DND-41 (cell line): ENCODE measurements at regions not wholly inside any gene's neighbourhood (a gene's known extent, or its start where the extent isn't known, plus 50 kb on each side); places are given as distances from the start of the nearest gene placed in this dataset.

Experiments used
- ATAC-seq: fragments of 200-7000 bp; cut with Tn5 transposase; 3 replicates; pipeline ENCODE4 v1.9.1; 2021; ENCODE audit warnings: low read depth; ENCODE audit not compliant: insufficient read depth
- DNase-seq: peaks from one replicate; pipeline ENCODE4 v3.0.0-alpha.2; 2020
- H2AFZ ChIP-seq: 2 replicates; pipeline ENCODE4 v1.6.0; 2012; ENCODE audit warnings: low read depth, low read length
- H3K27ac ChIP-seq: 2 replicates; pipeline ENCODE4 v1.5.1; 2012; ENCODE audit warnings: low read length, inconsistent platforms
- H3K27me3 ChIP-seq: fragments of 200-600 bp; sonication (generic); 2 replicates; pipeline ENCODE4 v1.6.0; 2012; ENCODE audit warnings: low read length, mild to moderate bottlenecking, inconsistent platforms; ENCODE audit not compliant: insufficient read depth, poor library complexity
- H3K36me3 ChIP-seq: 2 replicates; pipeline ENCODE4 v1.5.1; 2012; ENCODE audit warnings: low read length, inconsistent platforms; ENCODE audit not compliant: insufficient read depth
- H3K4me1 ChIP-seq: 2 replicates; pipeline ENCODE4 v1.5.1; 2012; ENCODE audit warnings: mild to moderate bottlenecking, low read length; ENCODE audit not compliant: insufficient read depth
- H3K4me2 ChIP-seq: 2 replicates; pipeline ENCODE4 v1.6.0; 2012; ENCODE audit warnings: mild to moderate bottlenecking, moderate library complexity, low read length, inconsistent platforms; ENCODE audit not compliant: insufficient read depth
- H3K4me3 ChIP-seq, 2 experiments: fragments of 200-600 bp in 1 of 2; shearing (Covaris generic) in 1 of 2; 2 replicates each; pipeline ENCODE4 v1.5.1; 2012 to 2016; ENCODE audit warnings: inconsistent platforms in 2 of 2, low read length in 2 of 2, mild to moderate bottlenecking in 2 of 2, low read depth in 1 of 2, moderate library complexity in 1 of 2
- H3K79me2 ChIP-seq: 2 replicates; pipeline ENCODE4 v1.6.0; 2012; ENCODE audit warnings: low read length, inconsistent platforms; ENCODE audit not compliant: insufficient read depth
- H3K9ac ChIP-seq: 2 replicates; pipeline ENCODE4 v1.6.0; 2012; ENCODE audit warnings: low read depth, mild to moderate bottlenecking, inconsistent platforms, low read length, moderate library complexity
- H3K9me3 ChIP-seq: 2 replicates; pipeline ENCODE4 v1.5.1; 2012; ENCODE audit warnings: low read length, moderate library complexity, mild to moderate bottlenecking, inconsistent platforms; ENCODE audit not compliant: insufficient read depth, severe bottlenecking
- H4K20me1 ChIP-seq: 2 replicates; pipeline ENCODE4 v1.6.0; 2012; ENCODE audit warnings: low read length; ENCODE audit not compliant: insufficient read depth
- EZH2 ChIP-seq: IDR thresholded peaks from 3 replicates; pipeline ENCODE4 v1.6.1; 2012; ENCODE audit warnings: borderline replicate concordance, low read depth, mild to moderate bottlenecking, moderate library complexity, low read length, inconsistent platforms; ENCODE audit not compliant: severe bottlenecking
- TF ChIP-seq, protein P1 (sequence below): IDR thresholded peaks from 2 replicates; pipeline ENCODE4 v1.5.1; 2012; ENCODE audit warnings: borderline replicate concordance, low read length, moderate library complexity, mild to moderate bottlenecking; ENCODE audit not compliant: poor library complexity, severe bottlenecking; ENCODE audit errors: extremely low read depth

DNA sequence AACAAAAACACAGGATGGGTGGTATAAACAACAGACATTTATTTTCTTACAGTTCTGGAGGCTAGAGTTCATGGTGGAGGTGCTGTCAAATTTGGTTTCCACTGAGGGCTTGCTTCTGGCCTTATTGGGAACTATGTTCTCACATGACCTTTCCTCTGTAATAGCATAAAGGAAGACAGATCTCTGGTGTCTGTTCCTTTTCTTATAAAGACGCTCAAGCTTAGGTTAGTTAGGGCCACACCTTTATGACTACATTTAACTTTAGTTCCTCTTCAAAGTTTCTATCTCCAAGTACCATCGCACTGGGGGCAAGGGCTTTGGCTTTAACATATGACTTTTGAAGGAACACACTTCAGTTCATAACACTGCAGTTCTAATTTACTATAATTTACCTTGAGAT, 543.8 kb upstream of the CPEB2 start:
- H3K79me2 ChIP-seq = no peaks in the 10 kb centered on the region
- no peak overlapping the region for H2AFZ ChIP-seq
- H3K9ac ChIP-seq = no peak overlapping the region
- no peaks in the 10 kb centered on the region for H4K20me1 ChIP-seq
- H3K36me3 ChIP-seq = no peaks in the 10 kb centered on the region
- no peak overlapping the region for H3K27ac ChIP-seq
- no peaks in the 10 kb centered on the region for H3K9me3 ChIP-seq
- ATAC-seq (no peak), DNase-seq (no peak)
- no peaks in the 10 kb centered on the region for H3K27me3 ChIP-seq
- H3K4me1 ChIP-seq = no peaks in the 10 kb centered on the region
- TF ChIP-seq, protein P1, sequence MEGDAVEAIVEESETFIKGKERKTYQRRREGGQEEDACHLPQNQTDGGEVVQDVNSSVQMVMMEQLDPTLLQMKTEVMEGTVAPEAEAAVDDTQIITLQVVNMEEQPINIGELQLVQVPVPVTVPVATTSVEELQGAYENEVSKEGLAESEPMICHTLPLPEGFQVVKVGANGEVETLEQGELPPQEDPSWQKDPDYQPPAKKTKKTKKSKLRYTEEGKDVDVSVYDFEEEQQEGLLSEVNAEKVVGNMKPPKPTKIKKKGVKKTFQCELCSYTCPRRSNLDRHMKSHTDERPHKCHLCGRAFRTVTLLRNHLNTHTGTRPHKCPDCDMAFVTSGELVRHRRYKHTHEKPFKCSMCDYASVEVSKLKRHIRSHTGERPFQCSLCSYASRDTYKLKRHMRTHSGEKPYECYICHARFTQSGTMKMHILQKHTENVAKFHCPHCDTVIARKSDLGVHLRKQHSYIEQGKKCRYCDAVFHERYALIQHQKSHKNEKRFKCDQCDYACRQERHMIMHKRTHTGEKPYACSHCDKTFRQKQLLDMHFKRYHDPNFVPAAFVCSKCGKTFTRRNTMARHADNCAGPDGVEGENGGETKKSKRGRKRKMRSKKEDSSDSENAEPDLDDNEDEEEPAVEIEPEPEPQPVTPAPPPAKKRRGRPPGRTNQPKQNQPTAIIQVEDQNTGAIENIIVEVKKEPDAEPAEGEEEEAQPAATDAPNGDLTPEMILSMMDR = no peak
- TF ChIP-seq EZH2 = no peak
- H3K4me3 ChIP-seq = no peak overlapping the region
- H3K4me2 ChIP-seq = no peak overlapping the region

DNA sequence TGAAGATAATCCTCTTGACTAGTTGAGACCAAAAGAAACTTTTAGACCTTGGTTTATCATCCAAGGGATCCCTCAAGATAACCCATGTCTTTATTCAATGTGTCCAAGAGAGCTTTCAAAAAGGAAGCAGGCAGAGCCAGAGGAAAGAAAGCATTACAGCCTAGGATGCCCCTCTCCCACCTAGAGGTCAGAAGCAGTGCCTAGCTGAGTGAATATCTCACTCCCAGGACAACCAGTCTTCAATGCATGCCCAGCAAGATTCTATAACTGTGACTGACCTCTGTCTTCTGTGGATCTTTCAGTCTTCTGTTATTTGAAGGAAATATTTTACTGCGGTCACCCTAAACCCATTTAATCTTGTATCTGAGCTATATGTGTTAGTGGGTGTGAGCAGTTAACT, 537.2 kb upstream of the CPEB2 start:
- Histone ChIP-seq H3K36me3 (no peaks in the 10 kb centered on the region), H3K9me3 (no peaks in the 10 kb centered on the region), H3K9ac (no peak overlapping the region), H3K4me3 (no peak overlapping the region), H2AFZ (no peak overlapping the region), H4K20me1 (no peaks in the 10 kb centered on the region), H3K4me1 (no peaks in the 10 kb centered on the region), H3K4me2 (no peak overlapping the region), H3K27me3 (no peaks in the 10 kb centered on the region), H3K79me2 (no peaks in the 10 kb centered on the region), H3K27ac (no peak overlapping the region)
- no peak for DNase-seq
- no peak for TF ChIP-seq EZH2
- TF ChIP-seq, protein P1 = no peak
- no peak for ATAC-seq

DNA sequence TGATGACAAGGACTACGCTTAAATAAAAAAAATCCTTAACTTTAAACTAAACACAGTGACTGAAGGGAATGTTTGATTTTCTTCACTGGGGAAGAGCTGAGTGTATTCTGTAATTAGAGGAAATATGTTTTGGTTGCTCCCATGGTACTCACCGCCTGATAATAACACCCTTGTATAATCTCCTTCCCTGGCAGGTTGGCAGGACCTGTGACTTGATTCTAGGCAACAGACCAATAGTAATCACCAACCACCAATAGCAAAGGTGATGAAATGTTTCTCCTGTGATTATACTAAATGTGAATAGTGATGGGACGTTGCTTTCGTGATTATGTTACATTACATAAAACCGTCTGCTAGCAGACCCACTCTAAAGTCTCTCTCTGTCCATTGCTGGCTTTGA, 536.8 kb upstream of the CPEB2 start:
- H3K27ac ChIP-seq = no peak overlapping the region
- H3K9ac ChIP-seq = no peak overlapping the region
- no peak overlapping the region for H3K4me3 ChIP-seq
- no peaks in the 10 kb centered on the region for H3K9me3 ChIP-seq
- H3K4me2 ChIP-seq = no peak overlapping the region
- DNase-seq (no peak), ATAC-seq (no peak)
- H2AFZ ChIP-seq = no peak overlapping the region
- no peaks in the 10 kb centered on the region for H3K36me3 ChIP-seq
- no peak for TF ChIP-seq EZH2
- TF ChIP-seq, protein P1 = no peak
- H3K4me1 ChIP-seq = no peaks in the 10 kb centered on the region
- no peaks in the 10 kb centered on the region for H3K79me2 ChIP-seq
- no peaks in the 10 kb centered on the region for H3K27me3 ChIP-seq
- no peaks in the 10 kb centered on the region for H4K20me1 ChIP-seq

DNA sequence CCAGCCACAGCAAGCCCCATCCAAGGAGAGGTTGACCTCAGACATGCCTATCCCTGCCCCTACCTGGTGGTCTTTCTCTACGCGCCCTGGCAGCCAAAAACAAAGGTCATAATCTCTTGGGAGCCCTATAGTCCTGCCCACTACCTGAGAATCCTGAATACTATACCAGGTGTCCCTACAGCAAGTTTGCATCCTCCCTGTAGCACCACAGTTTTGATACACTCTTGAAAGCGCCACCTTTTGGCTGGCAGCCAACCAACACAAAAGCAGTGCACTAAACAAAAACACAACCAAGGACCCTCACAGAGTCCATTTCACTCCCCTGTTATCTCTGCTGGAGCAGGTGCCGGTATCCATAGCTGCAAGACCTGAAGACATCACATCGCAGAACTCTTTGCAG, 523.8 kb upstream of the CPEB2 start:
- H3K79me2 ChIP-seq = no peaks in the 10 kb centered on the region
- no peaks in the 10 kb centered on the region for H3K4me1 ChIP-seq
- H3K36me3 ChIP-seq = no peaks in the 10 kb centered on the region
- H3K27me3 ChIP-seq = no peaks in the 10 kb centered on the region
- H3K4me2 ChIP-seq = no peak overlapping the region
- no peak overlapping the region for H3K9ac ChIP-seq
- H4K20me1 ChIP-seq = no peaks in the 10 kb centered on the region
- H3K9me3 ChIP-seq = no peaks in the 10 kb centered on the region
- no peak for ATAC-seq
- no peak for DNase-seq
- no peak overlapping the region for H3K27ac ChIP-seq
- no peak overlapping the region for H3K4me3 ChIP-seq
- TF ChIP-seq, protein P1 = no peak
- no peak for TF ChIP-seq EZH2
- H2AFZ ChIP-seq = no peak overlapping the region
